ENCODE measurements at regions not wholly inside any gene's neighbourhood (a gene's known extent, or its start where the extent isn't known, plus 50 kb on each side); places are given as distances from the start of the nearest gene placed in this dataset.

DNA sequence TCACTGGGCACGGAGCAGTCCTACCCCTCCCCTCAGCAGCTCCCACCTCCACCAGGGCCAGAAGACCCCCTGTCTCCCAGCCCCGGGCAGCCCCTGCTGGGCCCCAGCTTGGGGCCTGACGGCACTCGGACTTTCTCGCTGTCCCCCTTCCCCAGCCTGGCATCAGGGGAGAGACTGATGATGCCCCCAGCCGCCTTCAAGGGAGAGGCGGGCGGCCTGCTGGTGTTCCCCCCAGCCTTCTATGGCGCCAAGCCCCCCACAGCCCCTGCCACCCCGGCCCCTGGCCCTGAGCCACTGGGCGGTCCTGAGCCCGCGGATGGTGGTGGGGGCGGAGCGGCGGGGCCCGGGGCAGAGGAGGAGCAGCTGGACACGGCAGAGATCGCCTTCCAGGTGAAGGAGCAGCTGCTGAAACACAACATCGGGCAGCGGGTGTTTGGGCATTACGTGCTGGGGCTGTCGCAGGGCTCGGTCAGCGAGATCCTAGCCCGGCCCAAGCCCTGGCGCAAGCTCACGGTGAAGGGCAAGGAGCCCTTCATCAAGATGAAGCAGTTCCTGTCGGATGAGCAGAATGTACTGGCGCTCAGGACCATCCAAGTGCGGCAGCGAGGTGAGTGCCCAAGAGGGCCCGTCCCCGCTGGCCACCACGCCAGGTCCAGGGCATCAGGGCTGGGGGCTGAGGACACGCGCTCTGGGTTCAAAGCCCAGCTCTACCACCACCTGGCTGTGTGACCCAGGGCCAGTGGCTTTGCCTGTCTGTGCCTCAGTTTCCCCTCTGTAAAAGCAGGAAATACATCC, 58.6 kb downstream of the PHETA1 start:
- H3K36me3 Mint-ChIP-seq (ENCODE audit: insufficient read depth), result peaks cover 22% of the 10 kb centered on the region
- no peak overlapping the region for H3K4me3 Mint-ChIP-seq (ENCODE audit: low read depth)
- H3K27me3 Mint-ChIP-seq, result no peaks in the 10 kb centered on the region
- no peaks in the 10 kb centered on the region for H3K9me3 Mint-ChIP-seq (ENCODE audit: low read depth)
- no peak overlapping the region for H3K27ac Mint-ChIP-seq
- DNase-seq (ENCODE audit: low spot score, unreplicated experiment), result no peak
- TF ChIP-seq, protein P1, sequence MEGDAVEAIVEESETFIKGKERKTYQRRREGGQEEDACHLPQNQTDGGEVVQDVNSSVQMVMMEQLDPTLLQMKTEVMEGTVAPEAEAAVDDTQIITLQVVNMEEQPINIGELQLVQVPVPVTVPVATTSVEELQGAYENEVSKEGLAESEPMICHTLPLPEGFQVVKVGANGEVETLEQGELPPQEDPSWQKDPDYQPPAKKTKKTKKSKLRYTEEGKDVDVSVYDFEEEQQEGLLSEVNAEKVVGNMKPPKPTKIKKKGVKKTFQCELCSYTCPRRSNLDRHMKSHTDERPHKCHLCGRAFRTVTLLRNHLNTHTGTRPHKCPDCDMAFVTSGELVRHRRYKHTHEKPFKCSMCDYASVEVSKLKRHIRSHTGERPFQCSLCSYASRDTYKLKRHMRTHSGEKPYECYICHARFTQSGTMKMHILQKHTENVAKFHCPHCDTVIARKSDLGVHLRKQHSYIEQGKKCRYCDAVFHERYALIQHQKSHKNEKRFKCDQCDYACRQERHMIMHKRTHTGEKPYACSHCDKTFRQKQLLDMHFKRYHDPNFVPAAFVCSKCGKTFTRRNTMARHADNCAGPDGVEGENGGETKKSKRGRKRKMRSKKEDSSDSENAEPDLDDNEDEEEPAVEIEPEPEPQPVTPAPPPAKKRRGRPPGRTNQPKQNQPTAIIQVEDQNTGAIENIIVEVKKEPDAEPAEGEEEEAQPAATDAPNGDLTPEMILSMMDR (IDR thresholded peaks at IDR 0.05; ENCODE audit: unreplicated experiment), result no peak
- H3K4me1 Mint-ChIP-seq (ENCODE audit: low read depth), result no peaks in the 10 kb centered on the region

DNA sequence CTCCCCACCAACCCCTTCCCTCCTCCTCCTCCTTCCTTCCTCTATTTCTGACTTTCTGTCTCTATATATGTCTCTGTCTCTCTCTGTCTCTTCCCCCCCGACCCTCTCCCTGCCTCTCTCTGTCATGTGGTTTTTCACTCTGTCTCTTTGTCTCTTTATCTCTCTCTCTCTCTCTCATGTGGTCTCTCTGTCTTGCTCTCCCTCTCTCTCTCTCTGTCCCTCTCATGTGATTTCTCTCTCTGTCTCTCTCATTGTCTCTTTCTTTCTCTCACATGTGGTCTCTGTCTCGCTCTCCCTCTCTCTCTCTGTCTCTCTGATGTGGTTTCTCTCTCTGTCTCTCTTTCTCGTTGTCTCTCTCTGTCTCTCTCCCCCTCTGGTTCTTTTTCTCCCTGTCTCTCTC, 59.3 kb downstream of the PHETA1 start:
- peaks cover 4% of the 10 kb centered on the region for H3K9me3 Mint-ChIP-seq (ENCODE audit: low read depth)
- no peak overlapping the region for H3K4me3 Mint-ChIP-seq (ENCODE audit: low read depth)
- peak overlapping the region; percentile 6 for H3K27ac Mint-ChIP-seq
- no peak for DNase-seq (ENCODE audit: low spot score, unreplicated experiment)
- peaks cover 29% of the 10 kb centered on the region for H3K36me3 Mint-ChIP-seq (ENCODE audit: insufficient read depth)
- no peaks in the 10 kb centered on the region for H3K27me3 Mint-ChIP-seq
- TF ChIP-seq, protein P1 (IDR thresholded peaks at IDR 0.05; ENCODE audit: unreplicated experiment), result no peak
- no peaks in the 10 kb centered on the region for H3K4me1 Mint-ChIP-seq (ENCODE audit: low read depth)

GRCh38 chr12:111308473-111308872, 60.4 kb downstream of the PHETA1 start:
- Mint-ChIP-seq H3K4me1 (ENCODE audit: low read depth) (no peaks in the 10 kb centered on the region), H3K36me3 (ENCODE audit: insufficient read depth) (peaks cover 31% of the 10 kb centered on the region), H3K9me3 (ENCODE audit: low read depth) (peaks cover 9% of the 10 kb centered on the region), H3K27ac (no peak overlapping the region), H3K27me3 (no peaks in the 10 kb centered on the region), H3K4me3 (ENCODE audit: low read depth) (no peak overlapping the region)
- TF ChIP-seq, protein P1 (IDR thresholded peaks at IDR 0.05; ENCODE audit: unreplicated experiment), result no peak
- no peak for DNase-seq (ENCODE audit: low spot score, unreplicated experiment)

DNA sequence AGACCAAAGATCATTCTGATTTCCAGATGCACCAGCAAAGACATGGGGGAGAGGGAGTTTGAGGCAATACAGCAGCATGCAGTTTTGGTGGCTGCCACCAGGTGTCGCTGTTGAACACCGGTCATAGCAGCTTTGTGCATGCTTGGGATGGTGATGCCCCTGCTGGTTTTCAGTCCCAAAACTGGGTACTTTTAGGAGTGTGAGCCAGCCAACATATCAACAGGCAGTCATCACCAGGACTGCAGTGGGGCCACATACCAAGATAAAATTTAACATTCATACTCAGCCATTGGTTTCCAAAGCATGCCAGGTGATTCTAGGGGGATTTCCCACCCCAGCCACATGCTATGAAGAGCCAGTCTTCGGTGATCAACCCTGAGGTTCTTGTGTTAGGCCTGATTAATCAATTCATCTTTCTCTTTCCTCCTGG, 64.2 kb downstream of the PHETA1 start:
- Mint-ChIP-seq H3K4me1 (ENCODE audit: low read depth) (no peaks in the 10 kb centered on the region), H3K36me3 (ENCODE audit: insufficient read depth) (peaks cover 41% of the 10 kb centered on the region), H3K9me3 (ENCODE audit: low read depth) (peaks cover 9% of the 10 kb centered on the region), H3K4me3 (ENCODE audit: low read depth) (no peak overlapping the region), H3K27ac (no peak overlapping the region), H3K27me3 (no peaks in the 10 kb centered on the region)
- TF ChIP-seq, protein P1 (IDR thresholded peaks at IDR 0.05; ENCODE audit: unreplicated experiment), result peak; percentile 67
- DNase-seq (ENCODE audit: low spot score, unreplicated experiment), result no peak

DNA sequence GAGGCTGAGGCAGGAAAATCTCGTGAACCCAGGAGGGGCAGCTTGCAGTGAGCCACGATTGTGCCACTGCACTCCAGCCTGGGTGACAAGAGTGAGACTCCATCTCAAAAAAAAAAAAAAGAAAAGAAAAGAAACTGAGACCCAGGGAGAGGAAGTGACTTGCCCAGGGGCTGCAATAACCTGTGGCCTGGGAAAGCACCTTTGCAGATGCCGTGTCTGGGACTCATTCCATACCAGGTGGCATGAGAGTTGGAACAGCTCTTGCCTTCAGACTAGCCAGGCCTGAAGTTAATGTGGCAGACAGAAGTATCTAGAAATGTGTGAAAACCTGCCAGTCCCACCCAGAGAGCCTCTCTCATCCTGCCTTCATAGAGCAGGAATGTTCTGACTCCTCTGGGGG, 65.4 kb downstream of the PHETA1 start:
- Mint-ChIP-seq H3K9me3 (ENCODE audit: low read depth) (peaks cover 9% of the 10 kb centered on the region), H3K4me1 (ENCODE audit: low read depth) (no peaks in the 10 kb centered on the region), H3K4me3 (ENCODE audit: low read depth) (no peak overlapping the region), H3K27ac (no peak overlapping the region), H3K36me3 (ENCODE audit: insufficient read depth) (peaks cover 40% of the 10 kb centered on the region), H3K27me3 (no peaks in the 10 kb centered on the region)
- TF ChIP-seq, protein P1 (IDR thresholded peaks at IDR 0.05; ENCODE audit: unreplicated experiment), result no peak
- DNase-seq (ENCODE audit: low spot score, unreplicated experiment), result no peak

Data from progenitor cell of endocrine pancreas (in vitro differentiated cells).